ENCODE measurements at regions not wholly inside any gene's neighbourhood (a gene's known extent, or its start where the extent isn't known, plus 50 kb on each side); places are given as distances from the start of the nearest gene placed in this dataset.

GRCh38 chr21:20603236-20603635, 395.0 kb upstream of the NCAM2 start:
- DNase-seq (no peak), ATAC-seq (no peak)
- CTCF ChIA-PET = no interaction called here
- Mint-ChIP-seq H3K4me1 (ENCODE audit: low read depth) (no peaks in the 10 kb centered on the region), H3K27ac (no peak overlapping the region), H3K36me3 (ENCODE audit: low read depth) (no peaks in the 10 kb centered on the region), H3K9me3 (ENCODE audit: insufficient read depth) (peaks cover 11% of the 10 kb centered on the region), H3K4me3 (no peak overlapping the region), H3K27me3 (ENCODE audit: low read depth) (no peaks in the 10 kb centered on the region)
- POLR2A ChIA-PET = no interaction called here

GRCh38 chr21:20611008-20611407, 387.2 kb upstream of the NCAM2 start:
- H3K4me1 Mint-ChIP-seq (ENCODE audit: low read depth) = no peaks in the 10 kb centered on the region
- H3K36me3 Mint-ChIP-seq (ENCODE audit: low read depth) = no peaks in the 10 kb centered on the region
- peaks cover 12% of the 10 kb centered on the region for H3K9me3 Mint-ChIP-seq (ENCODE audit: insufficient read depth)
- ATAC-seq (no peak), DNase-seq (no peak)
- H3K27ac Mint-ChIP-seq = no peak overlapping the region
- CTCF ChIA-PET = no interaction called here
- POLR2A ChIA-PET = no interaction called here
- no peaks in the 10 kb centered on the region for H3K27me3 Mint-ChIP-seq (ENCODE audit: low read depth)
- H3K4me3 Mint-ChIP-seq = no peak overlapping the region

DNA sequence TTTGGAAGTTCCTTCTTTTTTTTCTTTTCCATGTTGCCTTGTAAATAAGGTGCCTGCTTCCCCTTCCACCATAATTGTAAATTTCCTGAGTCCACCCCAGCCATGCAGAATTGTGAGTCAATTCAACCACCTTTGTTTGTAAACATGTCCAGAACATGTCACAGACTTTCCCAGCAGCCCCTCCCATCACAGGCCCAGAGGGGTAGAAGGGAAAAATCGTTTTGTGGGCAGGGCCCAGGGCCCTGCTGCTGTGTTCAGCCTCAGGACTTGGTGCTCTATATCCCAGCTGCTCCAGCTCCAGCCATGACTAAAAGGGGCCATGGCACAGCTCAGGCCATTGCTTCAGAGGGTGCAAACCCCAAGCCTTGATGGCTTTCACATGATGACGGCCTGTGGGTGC, 384.6 kb upstream of the NCAM2 start:
- peaks cover 11% of the 10 kb centered on the region for H3K9me3 Mint-ChIP-seq (ENCODE audit: insufficient read depth)
- ATAC-seq (no peak), DNase-seq (no peak)
- H3K4me3 Mint-ChIP-seq = no peak overlapping the region
- ChIA-PET POLR2A (no interaction called here), CTCF (no interaction called here)
- no peaks in the 10 kb centered on the region for H3K36me3 Mint-ChIP-seq (ENCODE audit: low read depth)
- H3K27ac Mint-ChIP-seq = no peak overlapping the region
- no peaks in the 10 kb centered on the region for H3K4me1 Mint-ChIP-seq (ENCODE audit: low read depth)
- H3K27me3 Mint-ChIP-seq (ENCODE audit: low read depth) = no peaks in the 10 kb centered on the region

DNA sequence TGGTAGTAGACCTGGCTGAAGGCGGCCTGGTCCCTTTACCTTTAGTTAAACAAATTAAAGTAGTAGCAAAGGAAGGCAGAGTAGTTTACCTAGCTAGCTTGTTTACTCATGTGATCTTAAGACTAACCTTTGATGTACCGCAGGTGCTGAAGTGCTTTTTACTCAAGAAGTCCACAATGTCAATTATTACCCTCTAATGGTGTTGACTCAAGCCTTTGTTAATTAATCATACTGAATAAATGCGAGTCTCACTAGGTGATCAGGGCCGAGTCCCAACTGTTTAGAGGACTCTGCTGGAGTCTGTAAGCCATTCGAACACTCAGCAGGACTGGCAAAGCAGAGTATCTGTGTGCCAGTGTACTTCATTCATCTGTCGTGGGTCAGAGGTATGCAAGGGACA, 381.1 kb upstream of the NCAM2 start:
- H3K4me1 Mint-ChIP-seq (ENCODE audit: low read depth) = no peaks in the 10 kb centered on the region
- no peak for ATAC-seq
- ChIA-PET CTCF (no interaction called here), POLR2A (no interaction called here)
- no peak overlapping the region for H3K4me3 Mint-ChIP-seq
- peaks cover 4% of the 10 kb centered on the region for H3K9me3 Mint-ChIP-seq (ENCODE audit: insufficient read depth)
- no peaks in the 10 kb centered on the region for H3K27me3 Mint-ChIP-seq (ENCODE audit: low read depth)
- no peak for DNase-seq
- no peaks in the 10 kb centered on the region for H3K36me3 Mint-ChIP-seq (ENCODE audit: low read depth)
- H3K27ac Mint-ChIP-seq = no peak overlapping the region

DNA sequence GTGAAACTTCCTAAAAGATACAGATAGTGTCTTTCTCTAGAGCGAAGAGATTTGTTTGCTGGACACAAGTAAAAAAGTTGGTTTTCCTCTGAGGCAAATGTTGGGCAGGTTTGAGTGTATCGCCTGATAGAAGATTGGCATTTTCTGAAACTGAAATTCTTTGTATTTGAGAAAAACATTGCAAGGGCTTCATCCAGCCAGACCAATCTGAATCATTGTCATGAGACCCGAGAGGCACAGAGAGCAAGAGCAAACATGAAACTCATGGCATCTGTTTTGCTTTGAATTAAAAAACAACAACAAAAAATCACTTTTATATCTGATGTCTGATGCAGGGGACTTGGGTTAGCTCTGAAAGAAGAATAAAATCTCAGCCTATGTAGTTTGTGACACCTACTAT, 379.3 kb upstream of the NCAM2 start:
- ChIA-PET POLR2A (no interaction called here), CTCF (no interaction called here)
- H3K27me3 Mint-ChIP-seq (ENCODE audit: low read depth) = no peaks in the 10 kb centered on the region
- H3K27ac Mint-ChIP-seq = no peak overlapping the region
- DNase-seq (no peak), ATAC-seq (no peak)
- peaks cover 12% of the 10 kb centered on the region for H3K9me3 Mint-ChIP-seq (ENCODE audit: insufficient read depth)
- no peak overlapping the region for H3K4me3 Mint-ChIP-seq
- H3K4me1 Mint-ChIP-seq (ENCODE audit: low read depth) = no peaks in the 10 kb centered on the region
- no peaks in the 10 kb centered on the region for H3K36me3 Mint-ChIP-seq (ENCODE audit: low read depth)

GRCh38 chr21:20627594-20627993, 370.6 kb upstream of the NCAM2 start:
- DNase-seq = no peak
- no peak for ATAC-seq
- H3K4me3 Mint-ChIP-seq = no peak overlapping the region
- peaks cover 13% of the 10 kb centered on the region for H3K9me3 Mint-ChIP-seq (ENCODE audit: insufficient read depth)
- no peak overlapping the region for H3K27ac Mint-ChIP-seq
- no peaks in the 10 kb centered on the region for H3K27me3 Mint-ChIP-seq (ENCODE audit: low read depth)
- no peaks in the 10 kb centered on the region for H3K36me3 Mint-ChIP-seq (ENCODE audit: low read depth)
- CTCF ChIA-PET = no interaction called here
- no peaks in the 10 kb centered on the region for H3K4me1 Mint-ChIP-seq (ENCODE audit: low read depth)
- POLR2A ChIA-PET = no interaction called here

DNA sequence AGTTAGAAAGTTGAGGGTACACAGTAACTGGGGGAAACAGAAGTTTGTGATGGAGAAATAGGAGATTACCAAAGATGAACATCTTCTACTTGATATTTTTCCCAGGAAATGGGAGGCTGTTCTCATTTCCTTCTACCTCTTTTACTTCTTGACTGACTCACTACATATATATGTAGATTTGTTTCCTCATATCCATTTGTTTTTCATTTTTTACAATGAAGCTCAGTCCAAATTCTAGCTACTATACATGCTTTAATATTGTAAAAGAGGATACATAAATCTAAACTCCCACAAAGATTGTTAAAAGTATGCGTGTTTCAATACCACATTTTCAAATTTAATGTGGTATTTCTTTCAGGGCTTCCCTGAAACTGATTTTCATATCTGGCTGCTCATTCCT, 366.6 kb upstream of the NCAM2 start:
- Mint-ChIP-seq H3K27me3 (ENCODE audit: low read depth) (no peaks in the 10 kb centered on the region), H3K27ac (no peak overlapping the region), H3K4me3 (no peak overlapping the region), H3K4me1 (ENCODE audit: low read depth) (no peaks in the 10 kb centered on the region), H3K36me3 (ENCODE audit: low read depth) (no peaks in the 10 kb centered on the region), H3K9me3 (ENCODE audit: insufficient read depth) (peaks cover 3% of the 10 kb centered on the region)
- CTCF ChIA-PET = no interaction called here
- ATAC-seq (no peak), DNase-seq (no peak)
- POLR2A ChIA-PET = no interaction called here

DNA sequence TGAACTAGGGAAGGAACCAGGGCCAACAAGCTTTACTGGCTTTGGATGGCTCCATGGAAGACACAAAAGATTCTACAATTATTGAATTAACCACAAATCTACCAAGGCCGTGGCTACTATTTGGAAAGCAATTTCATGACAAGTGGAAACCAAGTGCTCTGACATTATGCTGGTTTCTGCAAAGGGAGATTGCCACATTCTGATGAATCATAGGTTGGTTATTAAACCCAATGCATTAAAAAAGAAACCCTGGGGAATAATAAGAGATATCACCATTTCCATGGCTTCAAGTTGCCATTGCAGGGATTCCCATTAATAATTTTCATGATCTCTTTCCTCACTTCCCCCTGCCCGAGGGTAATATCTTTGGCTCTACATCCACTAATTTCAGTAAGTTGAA, 359.2 kb upstream of the NCAM2 start:
- H3K27me3 Mint-ChIP-seq (ENCODE audit: low read depth) = no peaks in the 10 kb centered on the region
- ChIA-PET CTCF (no interaction called here), POLR2A (no interaction called here)
- no peak for ATAC-seq
- H3K4me3 Mint-ChIP-seq = no peak overlapping the region
- H3K4me1 Mint-ChIP-seq (ENCODE audit: low read depth) = no peaks in the 10 kb centered on the region
- no peak for DNase-seq
- H3K9me3 Mint-ChIP-seq (ENCODE audit: insufficient read depth) = peaks cover 25% of the 10 kb centered on the region
- no peak overlapping the region for H3K27ac Mint-ChIP-seq
- no peaks in the 10 kb centered on the region for H3K36me3 Mint-ChIP-seq (ENCODE audit: low read depth)

GRCh38 chr21:20641241-20641640, 357.0 kb upstream of the NCAM2 start:
- CTCF ChIA-PET = no interaction called here
- Mint-ChIP-seq H3K27me3 (ENCODE audit: low read depth) (no peaks in the 10 kb centered on the region), H3K9me3 (ENCODE audit: insufficient read depth) (peaks cover 25% of the 10 kb centered on the region), H3K4me1 (ENCODE audit: low read depth) (no peaks in the 10 kb centered on the region), H3K36me3 (ENCODE audit: low read depth) (no peaks in the 10 kb centered on the region), H3K27ac (no peak overlapping the region), H3K4me3 (no peak overlapping the region)
- POLR2A ChIA-PET = no interaction called here
- ATAC-seq (no peak), DNase-seq (no peak)

DNA sequence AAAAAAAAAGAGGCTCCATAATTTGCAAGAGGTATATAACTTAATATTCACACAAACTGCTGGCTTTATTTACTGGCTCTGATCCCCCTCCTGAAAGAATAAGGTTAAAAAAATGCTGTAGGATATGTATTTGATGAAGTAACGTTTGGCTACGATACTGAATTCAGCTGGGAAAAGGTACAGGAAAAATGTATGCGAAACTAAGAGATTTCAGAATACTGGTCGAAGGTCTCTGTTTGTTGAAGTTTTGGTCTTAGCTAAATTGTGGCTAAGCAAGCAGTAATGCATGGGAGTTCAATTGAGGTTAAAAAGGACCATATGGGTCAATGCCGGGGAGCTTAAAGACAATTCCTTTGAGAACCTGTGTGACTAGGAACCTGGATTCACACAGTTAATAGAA, 355.5 kb upstream of the NCAM2 start:
- ATAC-seq = no peak
- H3K9me3 Mint-ChIP-seq (ENCODE audit: insufficient read depth) = peaks cover 24% of the 10 kb centered on the region

DNA sequence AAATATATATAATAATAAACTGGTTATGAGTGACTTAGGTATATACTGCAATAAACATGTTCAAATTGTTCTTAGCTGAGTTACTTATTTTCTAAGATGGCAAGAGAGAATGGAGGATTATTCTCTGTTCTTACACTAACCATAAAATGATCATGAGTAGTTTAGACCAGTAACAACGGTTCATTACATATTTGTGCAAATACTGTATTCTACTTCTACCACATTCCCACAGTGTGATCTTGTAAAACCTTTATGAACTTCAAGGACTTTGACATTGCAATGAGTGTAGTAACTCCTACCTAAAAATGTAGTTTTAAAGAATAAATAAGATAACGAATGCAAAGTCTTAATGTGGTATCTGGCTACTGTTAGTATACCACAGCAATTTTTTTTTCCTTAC, 353.7 kb upstream of the NCAM2 start:
- H3K4me1 Mint-ChIP-seq (ENCODE audit: low read depth) = no peaks in the 10 kb centered on the region
- ATAC-seq = no peak
- peaks cover 20% of the 10 kb centered on the region for H3K9me3 Mint-ChIP-seq (ENCODE audit: insufficient read depth)
- no peaks in the 10 kb centered on the region for H3K36me3 Mint-ChIP-seq (ENCODE audit: low read depth)
- ChIA-PET POLR2A (no interaction called here), CTCF (no interaction called here)
- no peak for DNase-seq
- H3K4me3 Mint-ChIP-seq = no peak overlapping the region
- no peaks in the 10 kb centered on the region for H3K27me3 Mint-ChIP-seq (ENCODE audit: low read depth)
- H3K27ac Mint-ChIP-seq = no peak overlapping the region

More for the DNA sequence above, 355.5 kb upstream of the NCAM2 start:
- DNase-seq = no peak
- Mint-ChIP-seq H3K36me3 (ENCODE audit: low read depth) (no peaks in the 10 kb centered on the region), H3K4me1 (ENCODE audit: low read depth) (no peaks in the 10 kb centered on the region), H3K27ac (no peak overlapping the region), H3K27me3 (ENCODE audit: low read depth) (no peaks in the 10 kb centered on the region), H3K4me3 (no peak overlapping the region)
- CTCF ChIA-PET = no interaction called here
- POLR2A ChIA-PET = no interaction called here

DNA sequence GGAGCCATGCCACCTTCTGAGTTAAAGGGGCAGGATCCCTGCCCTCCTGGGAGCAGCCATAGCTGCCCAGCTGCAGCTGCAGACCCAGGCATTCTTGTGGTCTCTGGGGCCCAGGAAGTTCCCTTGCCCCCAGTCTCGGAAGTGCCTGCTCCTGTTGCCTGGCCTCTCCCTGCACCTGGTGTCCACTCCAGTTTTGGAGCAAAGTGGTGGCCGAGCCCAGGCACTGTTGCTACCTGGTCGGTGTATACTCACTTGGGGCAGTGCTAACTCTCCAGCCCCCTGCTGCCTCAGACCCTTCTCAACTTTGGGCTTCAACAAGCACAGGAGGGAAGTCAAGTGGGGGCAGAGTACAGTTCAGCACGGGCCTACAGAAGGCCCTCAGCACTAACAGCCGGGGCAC, 352.9 kb upstream of the NCAM2 start:
- ATAC-seq (no peak), DNase-seq (no peak)
- H3K36me3 Mint-ChIP-seq (ENCODE audit: low read depth) = no peaks in the 10 kb centered on the region
- H3K4me1 Mint-ChIP-seq (ENCODE audit: low read depth) = no peaks in the 10 kb centered on the region
- peaks cover 16% of the 10 kb centered on the region for H3K9me3 Mint-ChIP-seq (ENCODE audit: insufficient read depth)
- ChIA-PET POLR2A (no interaction called here), CTCF (no interaction called here)
- no peaks in the 10 kb centered on the region for H3K27me3 Mint-ChIP-seq (ENCODE audit: low read depth)
- no peak overlapping the region for H3K27ac Mint-ChIP-seq
- H3K4me3 Mint-ChIP-seq = no peak overlapping the region

DNA sequence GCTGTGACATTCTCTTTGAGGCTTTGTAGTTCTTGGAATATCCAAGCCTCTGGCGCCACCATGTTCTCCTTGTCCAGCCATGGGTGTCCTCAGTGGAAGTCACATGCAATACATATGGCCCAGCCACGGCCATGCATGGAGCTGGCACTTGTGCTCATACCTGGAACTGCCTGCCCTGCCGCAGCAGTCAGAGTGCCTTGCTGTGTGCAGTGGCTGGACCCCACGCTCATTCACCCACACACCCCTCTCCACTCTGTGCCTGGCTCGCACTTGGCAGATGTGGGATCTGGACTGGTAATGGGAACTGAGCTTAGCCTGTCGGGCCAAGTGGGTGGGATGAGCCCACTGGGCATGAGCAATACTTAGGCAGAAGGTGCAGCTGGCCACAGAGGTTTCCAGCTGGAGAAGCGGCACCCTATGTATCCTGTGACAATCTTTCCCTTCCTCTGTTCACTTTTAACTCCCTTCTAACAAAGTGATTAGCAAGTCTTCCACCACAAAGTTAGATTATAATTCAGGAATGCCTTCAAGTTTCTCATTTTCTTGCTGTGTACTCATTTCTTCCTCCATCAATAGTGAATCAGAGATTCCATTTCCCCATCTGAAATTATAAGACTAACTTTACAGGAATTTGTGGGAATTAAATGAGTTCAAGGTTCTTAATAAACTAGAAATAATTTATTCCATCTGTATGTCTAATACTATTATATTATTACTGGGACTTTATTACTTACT, 351.6 kb upstream of the NCAM2 start:
- ChIA-PET POLR2A (no interaction called here), CTCF (no interaction called here)
- Mint-ChIP-seq H3K36me3 (ENCODE audit: low read depth) (no peaks in the 10 kb centered on the region), H3K27ac (no peak overlapping the region), H3K4me1 (ENCODE audit: low read depth) (no peaks in the 10 kb centered on the region), H3K27me3 (ENCODE audit: low read depth) (no peaks in the 10 kb centered on the region), H3K9me3 (ENCODE audit: insufficient read depth) (peaks cover 10% of the 10 kb centered on the region), H3K4me3 (no peak overlapping the region)
- ATAC-seq (no peak), DNase-seq (no peak)
